Upper lobe of left lung (tissue), 4 donors: ENCODE measurements at regions not wholly inside any gene's neighbourhood (a gene's known extent, or its start where the extent isn't known, plus 50 kb on each side); places are given as distances from the start of the nearest gene placed in this dataset.

Source experiments
- EP300 ChIP-seq, 4 donors: sonication (generic); formaldehyde crosslinking; IDR thresholded peaks; one replicate each; pipeline ENCODE4 v1.5.1; 2017; ENCODE audit warnings: antibody characterized with exemption in 4 of 4, control low read depth in 2 of 4
- POLR2AphosphoS5 ChIP-seq, 2 donors: sonication (generic); formaldehyde crosslinking; IDR thresholded peaks; one replicate each; pipeline ENCODE4 v1.5.1; 2017; ENCODE audit warnings: antibody characterized with exemption in 2 of 2
- TF ChIP-seq, protein P1 (sequence below), 6 experiments: fragments of 450-650 bp in 4 of 6; fragments of 200-600 bp in 2 of 6; sonication (generic) in 2 of 6; IDR thresholded peaks; one replicate each; pipeline ENCODE4 v1.5.1; 2016 to 2019; ENCODE audit warnings: antibody characterized with exemption in 6 of 6

DNA sequence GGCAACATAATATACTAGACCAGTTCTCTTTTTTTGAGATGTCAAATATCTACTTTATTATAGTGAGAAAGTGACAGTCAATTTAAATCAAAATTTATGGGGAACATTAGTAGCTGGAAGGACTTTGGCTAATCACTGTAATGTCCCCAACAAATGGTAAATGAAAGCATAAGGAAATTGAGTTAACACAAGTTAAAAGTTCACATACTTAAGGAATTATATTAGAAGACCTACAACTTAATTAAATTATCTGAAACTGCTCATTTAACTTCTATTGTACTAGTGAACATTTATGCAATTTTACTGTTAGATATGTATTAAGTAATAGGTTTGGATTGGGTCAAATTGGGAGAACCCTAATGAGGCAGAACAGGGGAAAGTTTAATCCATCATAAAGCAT, 160.3 kb upstream of the TENM3 start:
- TF ChIP-seq, protein P1, sequence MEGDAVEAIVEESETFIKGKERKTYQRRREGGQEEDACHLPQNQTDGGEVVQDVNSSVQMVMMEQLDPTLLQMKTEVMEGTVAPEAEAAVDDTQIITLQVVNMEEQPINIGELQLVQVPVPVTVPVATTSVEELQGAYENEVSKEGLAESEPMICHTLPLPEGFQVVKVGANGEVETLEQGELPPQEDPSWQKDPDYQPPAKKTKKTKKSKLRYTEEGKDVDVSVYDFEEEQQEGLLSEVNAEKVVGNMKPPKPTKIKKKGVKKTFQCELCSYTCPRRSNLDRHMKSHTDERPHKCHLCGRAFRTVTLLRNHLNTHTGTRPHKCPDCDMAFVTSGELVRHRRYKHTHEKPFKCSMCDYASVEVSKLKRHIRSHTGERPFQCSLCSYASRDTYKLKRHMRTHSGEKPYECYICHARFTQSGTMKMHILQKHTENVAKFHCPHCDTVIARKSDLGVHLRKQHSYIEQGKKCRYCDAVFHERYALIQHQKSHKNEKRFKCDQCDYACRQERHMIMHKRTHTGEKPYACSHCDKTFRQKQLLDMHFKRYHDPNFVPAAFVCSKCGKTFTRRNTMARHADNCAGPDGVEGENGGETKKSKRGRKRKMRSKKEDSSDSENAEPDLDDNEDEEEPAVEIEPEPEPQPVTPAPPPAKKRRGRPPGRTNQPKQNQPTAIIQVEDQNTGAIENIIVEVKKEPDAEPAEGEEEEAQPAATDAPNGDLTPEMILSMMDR (IDR thresholded peaks at IDR 0.05) = no peak
- TF ChIP-seq EP300 (IDR thresholded peaks at IDR 0.05) (no peak), POLR2AphosphoS5 (IDR thresholded peaks at IDR 0.05) (no peak)
